Right cardiac atrium (tissue), 5 donors: ENCODE measurements at regions not wholly inside any gene's neighbourhood (a gene's known extent, or its start where the extent isn't known, plus 50 kb on each side); places are given as distances from the start of the nearest gene placed in this dataset.

ENCODE experiments used
- ATAC-seq, 2 donors: fragments of 200-7000 bp; cut with Tn5 transposase; one replicate each; pipeline versions ENCODE4 v1.8.0 to v1.9.1; 2020; ENCODE audit warnings: moderate library complexity in 2 of 2, mild to moderate bottlenecking in 1 of 2
- DNase-seq, 3 donors: peaks; one replicate each; pipeline ENCODE4 v3.0.0-alpha.2; 2020
- H3K27ac ChIP-seq: one replicate; pipeline ENCODE4 v1.5.1; 2013; ENCODE audit warnings: mild to moderate bottlenecking, low read length, control low read depth, moderate library complexity
- H3K27me3 ChIP-seq: one replicate; pipeline ENCODE4 v1.6.1; 2013; ENCODE audit not compliant: control insufficient read depth, insufficient read depth
- H3K4me1 ChIP-seq: one replicate; pipeline ENCODE4 v1.6.1; 2013; ENCODE audit warnings: low read length; ENCODE audit not compliant: control insufficient read depth, insufficient read depth
- H3K4me3 ChIP-seq: one replicate; pipeline ENCODE4 v1.5.1; 2013; ENCODE audit warnings: low read length, control low read depth
- H3K9me3 ChIP-seq: one replicate; pipeline ENCODE4 v1.6.1; 2013; ENCODE audit warnings: low read length; ENCODE audit not compliant: control insufficient read depth
- WGBS: extraction: QIAGEN DNeasy Blood & Tissue Kit; methylation state at CpG from one replicate; pipeline ENCODE4 v1.1.7; 2013; 5-methylcytosine and 5-hydroxymethylcytosine counted together
- intact Hi-C, 4 donors: fragments of 100-400 bp; cut with DNase I; formaldehyde crosslinking; loops; one replicate each; pipeline versions ENCODE4 v1.11.0 to v1.14.0; 2022 to 2023
- donor health status: healthy with polysubstance abuse.
- donor health status: DM: no; HTN: yes; CAD: no.
- donor health status: DM: no; HTN: no; CAD: no.
- donor health status: DM: no; HTN: yes; CAD: no; lungs with severe emphysema.
- donor health status: DM: yes; HTN: yes; CAD: no.

DNA sequence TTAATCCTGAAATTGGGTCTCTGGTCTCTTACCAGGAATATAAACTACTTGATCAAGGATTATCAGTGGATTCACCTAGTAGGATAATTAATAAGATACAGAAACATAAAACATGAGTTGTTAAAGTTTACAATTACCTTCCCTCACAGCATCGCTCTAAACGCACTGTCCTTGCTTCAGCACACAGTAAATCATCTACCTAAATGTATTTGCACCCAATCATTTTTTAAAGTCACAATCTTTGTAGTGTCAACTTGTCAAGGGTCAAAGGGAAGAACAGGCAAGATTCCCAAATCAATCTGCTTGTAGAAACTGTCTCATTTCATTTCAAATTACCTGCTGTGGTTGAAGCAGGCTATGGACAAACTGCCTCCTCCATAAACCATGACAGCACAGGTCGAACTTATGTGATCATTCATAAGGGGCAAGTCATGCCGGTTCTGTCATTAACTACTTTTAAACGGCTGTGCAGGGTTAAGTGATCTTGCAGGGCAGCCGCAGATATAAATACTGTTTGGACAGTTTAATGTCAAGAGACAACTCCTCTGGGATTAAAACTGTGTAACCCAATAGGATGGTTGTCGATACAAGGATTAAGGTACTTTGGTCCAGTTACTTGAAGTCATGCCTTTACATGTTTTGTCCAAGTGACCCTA lies 93.6 kb downstream of the ZNF281 start:
- Histone ChIP-seq H3K27me3 (no peaks in the 10 kb centered on the region), H3K9me3 (no peaks in the 10 kb centered on the region), H3K4me3 (no peak overlapping the region), H3K27ac (no peak overlapping the region), H3K4me1 (no peaks in the 10 kb centered on the region)
- intact Hi-C loops = no loop called here
- ATAC-seq (no peak), DNase-seq (no peak)
- 77% methylated on average over 7 of the region's 7 CpGs for WGBS

DNA sequence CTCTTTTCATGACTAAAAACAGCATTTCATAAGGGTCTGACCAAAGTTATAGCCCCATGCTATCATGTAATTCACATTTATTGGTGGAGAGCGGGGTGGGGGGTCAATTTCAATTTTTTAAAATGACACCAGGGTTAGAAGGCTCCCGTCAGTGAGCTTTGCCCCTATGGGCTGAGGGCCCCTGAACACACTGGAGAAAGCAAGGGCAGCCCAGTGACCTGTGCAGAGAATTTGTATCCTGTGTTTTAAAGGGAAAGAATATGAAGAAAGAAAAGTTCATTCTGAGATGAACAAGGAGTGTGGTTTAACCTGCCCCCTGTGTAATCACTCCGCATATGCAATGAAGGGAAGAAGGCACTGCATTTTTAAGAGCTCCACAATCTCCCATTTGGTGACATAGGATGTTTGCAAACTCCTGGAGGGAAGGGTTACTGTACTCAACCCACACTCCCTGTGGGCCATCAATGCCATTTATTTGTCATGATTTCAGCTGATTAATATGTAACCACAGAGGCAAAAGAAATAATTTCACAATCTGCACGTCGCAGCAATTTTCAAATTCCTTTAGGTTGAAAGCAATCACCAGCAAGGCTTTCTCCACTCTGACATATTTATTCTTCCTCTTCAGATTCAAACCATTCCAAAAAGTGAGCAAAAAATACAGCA lies 95.6 kb downstream of the ZNF281 start:
- ATAC-seq = no peak

DNA sequence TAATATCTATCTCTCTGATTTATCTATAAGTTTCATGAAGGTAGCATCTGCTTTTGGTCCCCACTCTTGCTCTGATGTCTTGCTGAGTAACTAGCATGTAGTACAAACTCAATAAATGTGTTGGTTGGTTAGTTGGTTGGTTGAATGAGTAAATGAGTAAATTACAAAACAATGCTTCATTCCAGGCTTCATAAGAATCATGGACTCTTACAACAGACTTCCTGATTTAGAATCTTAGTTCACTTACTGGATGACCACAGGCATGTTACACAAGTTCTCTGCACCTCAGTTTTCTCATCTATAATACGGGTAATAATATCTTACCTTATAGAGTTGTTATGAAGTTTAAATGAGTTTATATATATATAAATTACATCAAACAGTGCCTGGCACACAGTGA lies 98.6 kb downstream of the ZNF281 start:
- ATAC-seq (no peak), DNase-seq (no peak)
- Histone ChIP-seq H3K4me1 (no peaks in the 10 kb centered on the region), H3K9me3 (no peaks in the 10 kb centered on the region), H3K27ac (no peak overlapping the region), H3K27me3 (no peaks in the 10 kb centered on the region), H3K4me3 (no peak overlapping the region)
- 88% methylated on average over 1 of the region's 1 CpG for whole genome bisulfite sequencing
- intact Hi-C loops = no loop called here

More for the DNA sequence above, 95.6 kb downstream of the ZNF281 start:
- DNase-seq = no peak
- no peaks in the 10 kb centered on the region for H3K9me3 ChIP-seq
- no peak overlapping the region for H3K4me3 ChIP-seq
- H3K27ac ChIP-seq = no peak overlapping the region
- no peaks in the 10 kb centered on the region for H3K4me1 ChIP-seq
- H3K27me3 ChIP-seq = no peaks in the 10 kb centered on the region
- 70% methylated on average over 5 of the region's 5 CpGs for WGBS
- intact Hi-C loops = no loop called here

DNA sequence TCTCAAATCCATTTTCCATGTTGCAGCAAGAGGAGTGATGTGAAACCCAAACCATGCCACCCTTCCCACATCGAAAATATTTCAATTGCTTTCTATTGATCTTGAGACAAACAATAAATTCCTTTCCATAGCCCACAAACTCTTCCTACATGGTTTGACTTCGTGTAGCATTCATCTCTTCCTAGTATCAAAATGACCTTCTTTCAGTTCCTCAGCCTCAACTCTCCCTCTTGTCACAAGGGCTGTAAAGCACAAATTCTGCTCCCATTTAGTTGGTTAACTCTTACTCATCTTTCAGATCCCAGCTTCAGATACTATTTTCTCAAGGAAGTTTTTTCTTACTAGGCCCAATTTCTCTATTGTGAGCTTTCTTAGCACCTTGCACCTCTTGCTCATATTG lies 99.0 kb downstream of the ZNF281 start:
- DNase-seq (no peak), ATAC-seq (no peak)
- no peaks in the 10 kb centered on the region for H3K27me3 ChIP-seq
- no peaks in the 10 kb centered on the region for H3K4me1 ChIP-seq
- WGBS = 79% methylated on average over 2 of the region's 2 CpGs
- intact Hi-C loops = no loop called here
- H3K27ac ChIP-seq = no peak overlapping the region
- H3K9me3 ChIP-seq = no peaks in the 10 kb centered on the region
- no peak overlapping the region for H3K4me3 ChIP-seq

DNA sequence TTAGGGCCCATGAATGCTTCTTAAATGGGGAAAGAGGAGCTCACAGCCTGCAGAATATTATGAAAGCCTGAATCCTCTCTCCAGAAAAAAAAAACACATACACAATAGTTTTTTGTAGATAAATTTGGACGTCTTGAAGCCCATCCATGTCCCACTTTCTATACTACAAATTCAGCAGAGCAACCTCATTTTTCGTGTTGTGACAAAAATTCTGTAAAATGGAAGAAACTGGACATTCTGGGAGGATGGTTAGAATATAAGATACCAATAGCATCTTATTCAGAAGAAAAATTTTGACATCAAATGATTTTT lies 102.1 kb downstream of the ZNF281 start:
- H3K4me1 ChIP-seq = no peaks in the 10 kb centered on the region
- no peak overlapping the region for H3K27ac ChIP-seq
- 68% methylated on average over 2 of the region's 2 CpGs for WGBS
- H3K9me3 ChIP-seq = no peaks in the 10 kb centered on the region
- DNase-seq (no peak), ATAC-seq (no peak)
- no peaks in the 10 kb centered on the region for H3K27me3 ChIP-seq
- intact Hi-C loops = loop anchor here in 2 of 4 donors (10.0 kb wide), 1 partner anchor 623 kb away; no protein-coding TSS in a partner anchor
- H3K4me3 ChIP-seq = no peak overlapping the region

DNA sequence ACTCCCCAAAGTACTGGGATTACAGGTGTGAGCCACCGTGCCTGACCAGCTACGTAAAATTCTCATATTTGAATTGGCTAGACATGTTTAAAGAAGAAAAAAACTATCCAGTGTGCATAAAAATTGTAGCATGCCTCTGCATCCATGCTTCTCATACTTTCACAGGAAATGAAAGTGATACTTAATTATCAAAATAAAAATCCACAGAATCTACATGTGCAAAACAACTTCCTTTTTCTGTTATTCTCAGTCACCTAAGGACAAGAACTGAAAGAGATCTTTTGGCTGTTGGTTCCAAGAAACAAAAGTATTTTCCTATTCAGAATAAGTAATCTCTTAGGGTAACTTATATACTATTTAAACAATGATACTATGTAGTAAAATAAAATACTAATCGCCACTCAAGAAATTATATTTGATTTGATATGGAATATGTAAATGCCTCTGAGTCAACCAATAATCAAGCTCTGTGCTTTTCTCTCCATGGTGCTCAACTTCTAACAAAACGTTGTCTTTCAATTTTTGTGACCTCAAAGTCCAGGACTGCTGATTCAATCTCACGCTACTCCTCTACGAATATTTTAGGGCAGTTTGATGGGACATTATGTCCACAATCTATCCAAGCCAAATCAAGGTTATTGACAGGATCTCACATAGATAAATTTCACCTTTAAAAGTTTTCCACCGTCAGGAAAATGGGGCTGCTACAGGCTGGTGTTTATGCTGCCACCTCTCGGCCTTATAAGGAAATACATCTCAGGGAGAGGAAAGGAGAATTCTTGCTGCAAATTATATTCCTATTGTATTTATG lies 102.7 kb downstream of the ZNF281 start:
- DNase-seq (no peak), ATAC-seq (no peak)
- no peak overlapping the region for H3K4me3 ChIP-seq
- 41% methylated on average over 8 of the region's 8 CpGs for WGBS
- H3K9me3 ChIP-seq = no peaks in the 10 kb centered on the region
- H3K4me1 ChIP-seq = no peaks in the 10 kb centered on the region
- intact Hi-C loops = loop anchor here in 2 of 4 donors (10.0 kb wide), 1 partner anchor 622 kb away; no protein-coding TSS in a partner anchor
- no peaks in the 10 kb centered on the region for H3K27me3 ChIP-seq
- no peak overlapping the region for H3K27ac ChIP-seq

DNA sequence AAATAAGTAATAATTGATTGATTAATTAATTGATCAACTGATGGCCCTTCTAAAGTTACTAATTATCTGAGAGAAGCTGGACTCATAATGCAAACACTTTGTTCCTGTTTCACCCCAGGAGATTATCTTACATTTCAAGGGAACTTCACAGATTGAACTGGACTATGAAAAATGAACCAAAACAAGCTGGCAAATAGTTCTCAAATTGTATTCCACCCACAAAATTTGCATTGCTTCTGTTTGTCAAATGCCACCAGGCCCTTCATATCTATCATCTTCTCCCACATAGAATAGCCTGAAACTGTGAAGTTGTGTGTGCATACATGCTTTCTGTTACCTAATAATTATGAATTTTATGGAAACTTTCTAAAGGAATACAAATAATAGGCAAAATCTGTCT lies 104.0 kb downstream of the ZNF281 start:
- DNase-seq (no peak), ATAC-seq (no peak)
- no peak overlapping the region for H3K27ac ChIP-seq
- no peaks in the 10 kb centered on the region for H3K9me3 ChIP-seq
- intact Hi-C loops = loop anchor here in 2 of 4 donors (10.0 kb wide), 1 partner anchor 621 kb away; no protein-coding TSS in a partner anchor
- no peaks in the 10 kb centered on the region for H3K4me1 ChIP-seq
- no peak overlapping the region for H3K4me3 ChIP-seq
- H3K27me3 ChIP-seq = no peaks in the 10 kb centered on the region

DNA sequence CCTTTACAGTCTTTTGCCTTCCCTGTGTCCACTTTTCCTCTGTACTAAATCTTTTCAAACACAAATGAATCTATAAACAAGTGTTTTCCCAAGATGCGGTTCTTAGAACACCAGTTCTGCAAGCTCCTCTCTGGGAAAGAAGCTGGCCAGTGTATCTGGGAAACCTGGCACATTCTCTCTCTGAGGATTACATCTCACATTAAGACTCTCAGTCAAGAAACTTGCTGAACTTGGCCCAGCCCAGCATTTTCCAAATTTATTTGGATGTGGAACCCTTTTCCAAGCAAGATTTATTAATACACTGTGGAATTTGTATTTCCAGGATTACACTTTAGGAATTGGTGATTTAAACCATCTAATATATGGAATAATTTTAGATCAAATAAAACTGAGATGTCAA lies 105.7 kb downstream of the ZNF281 start:
- no peaks in the 10 kb centered on the region for H3K4me1 ChIP-seq
- no peaks in the 10 kb centered on the region for H3K9me3 ChIP-seq
- 70% methylated on average over 1 of the region's 1 CpG for WGBS

DNA sequence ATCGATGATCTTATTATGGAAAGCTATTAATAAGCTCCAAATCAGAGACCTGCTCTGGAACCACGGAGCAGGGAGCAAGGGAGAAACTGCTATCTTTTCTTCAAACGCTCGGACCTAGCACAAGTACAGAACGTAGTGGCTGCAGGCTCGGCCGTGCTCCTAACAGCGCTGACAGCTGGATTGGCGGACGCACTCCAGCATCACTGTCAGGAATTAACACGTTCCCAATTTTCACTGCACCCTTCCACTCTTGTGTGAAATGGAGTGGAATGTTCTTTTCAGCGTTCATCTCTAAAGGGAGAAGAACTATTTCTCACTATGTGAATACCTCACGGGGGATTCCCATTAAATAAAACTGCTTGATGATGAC lies 106.9 kb downstream of the ZNF281 start:
- WGBS = 13% methylated on average over 13 of the region's 13 CpGs
- H3K9me3 ChIP-seq = no peaks in the 10 kb centered on the region
- DNase-seq = peak in 1 of 3 donors; percentile 51
- intact Hi-C loops = loop anchor here in 2 of 4 donors (10.0 kb wide), 1 partner anchor 618 kb away; no protein-coding TSS in a partner anchor
- ATAC-seq = peak; percentile 73 to 85
- H3K27ac ChIP-seq = no peak overlapping the region
- peak overlapping the region; percentile 79 for H3K4me3 ChIP-seq
- no peaks in the 10 kb centered on the region for H3K27me3 ChIP-seq
- H3K4me1 ChIP-seq = no peaks in the 10 kb centered on the region

More for the DNA sequence above, 105.7 kb downstream of the ZNF281 start:
- DNase-seq (no peak), ATAC-seq (no peak)
- no peaks in the 10 kb centered on the region for H3K27me3 ChIP-seq
- no peak overlapping the region for H3K27ac ChIP-seq
- intact Hi-C loops = loop anchor here in 2 of 4 donors (10.0 kb wide), 1 partner anchor 619 kb away; no protein-coding TSS in a partner anchor
- H3K4me3 ChIP-seq = no peak overlapping the region

DNA sequence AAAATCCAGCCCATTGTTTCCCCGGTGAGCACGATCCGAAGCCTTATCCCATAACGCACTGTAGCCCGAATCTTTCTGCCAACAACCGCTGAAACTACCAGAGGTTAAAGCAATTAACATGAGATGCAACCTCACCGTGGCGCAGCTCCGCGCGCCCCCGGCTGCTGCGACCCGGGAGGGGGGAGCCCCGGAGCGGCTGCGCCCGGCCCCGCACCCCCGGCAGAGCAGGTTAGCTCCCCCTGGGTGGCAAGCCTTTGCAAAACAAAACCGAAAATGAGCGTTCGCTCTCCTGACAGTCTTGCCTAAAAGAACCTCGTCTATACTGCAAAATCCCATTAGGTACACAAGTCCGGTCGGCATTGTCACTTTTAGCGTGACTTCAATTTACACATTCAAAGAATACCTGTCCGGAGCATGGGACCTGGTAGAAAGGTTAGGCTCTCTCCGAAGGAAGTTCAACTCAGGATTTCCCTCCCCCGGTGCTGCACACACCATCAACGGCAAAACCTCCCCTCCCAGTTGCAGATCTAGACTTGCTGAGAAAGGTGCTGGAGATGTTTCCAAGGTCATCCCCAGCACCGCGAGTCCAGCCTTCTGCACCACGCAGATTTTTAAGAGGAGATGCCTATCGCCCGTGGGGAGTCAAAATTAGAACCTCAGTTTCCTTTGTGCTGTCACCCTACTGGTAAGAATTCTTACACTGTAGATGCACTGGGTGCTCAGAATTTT lies 107.5 kb downstream of the ZNF281 start:
- Histone ChIP-seq H3K27me3 (no peaks in the 10 kb centered on the region), H3K9me3 (no peaks in the 10 kb centered on the region), H3K4me1 (no peaks in the 10 kb centered on the region), H3K27ac (no peak overlapping the region), H3K4me3 (peak overlapping the region; percentile 79)
- ATAC-seq (peak; percentile 71 to 85), DNase-seq (peak in 1 of 3 donors; percentile 44)
- WGBS = under 1% methylated on average over 36 of the region's 36 CpGs
- intact Hi-C loops = loop anchor here in 2 of 4 donors (10.0 kb wide), 1 partner anchor 618 kb away; no protein-coding TSS in a partner anchor
